Sigmoid colon (tissue), 6 donors: ENCODE measurements at regions not wholly inside any gene's neighbourhood (a gene's known extent, or its start where the extent isn't known, plus 50 kb on each side); places are given as distances from the start of the nearest gene placed in this dataset.

Experiments
- DNase-seq: peaks from one replicate; pipeline ENCODE4 v3.0.0-alpha.2; 2019
- H3K27ac ChIP-seq, 4 donors: fragments of 200-600 bp; sonication (generic); one replicate each; pipeline ENCODE4 v1.5.1; 2016 to 2019; ENCODE audit warnings: mild to moderate bottlenecking in 1 of 4
- H3K27me3 ChIP-seq, 3 donors: fragments of 200-600 bp; sonication (generic); one replicate each; pipeline ENCODE4 v1.5.1; 2019; ENCODE audit warnings: mild to moderate bottlenecking in 1 of 3
- H3K36me3 ChIP-seq, 4 donors: fragments of 200-600 bp; sonication (generic); one replicate each; pipeline ENCODE4 v1.5.1; 2016 to 2019
- H3K4me1 ChIP-seq, 4 donors: fragments of 200-600 bp; sonication (generic); one replicate each; pipeline ENCODE4 v1.5.1; 2017 to 2019
- H3K4me3 ChIP-seq, 4 donors: fragments of 200-600 bp; sonication (generic); one replicate each; pipeline ENCODE4 v1.5.1; 2017 to 2019; ENCODE audit warnings: mild to moderate bottlenecking in 2 of 4, moderate library complexity in 1 of 4
- H3K9me3 ChIP-seq, 4 donors: fragments of 200-600 bp in 3 of 4; sonication (generic) in 3 of 4; one replicate each; pipeline versions ENCODE4 v1.5.1 to v1.6.1; 2013 to 2019
- CTCF ChIP-seq, 4 experiments: fragments of 450-650 bp in 3 of 4; fragments of 200-600 bp in 1 of 4; IDR thresholded peaks; one replicate each; pipeline ENCODE4 v1.5.1; 2016 to 2019; ENCODE audit warnings: antibody characterized with exemption in 4 of 4, mild to moderate bottlenecking in 3 of 4, moderate library complexity in 2 of 4
- EP300 ChIP-seq, 4 donors: sonication (generic); formaldehyde crosslinking; IDR thresholded peaks; one replicate each; pipeline ENCODE4 v1.6.1; 2017; ENCODE audit warnings: antibody characterized with exemption in 4 of 4
- POLR2A ChIP-seq, 2 donors: fragments of 450-650 bp; IDR thresholded peaks; one replicate each; pipeline ENCODE4 v1.6.1; 2016; ENCODE audit warnings: antibody characterized with exemption in 2 of 2, mild to moderate bottlenecking in 2 of 2, moderate library complexity in 2 of 2
- POLR2AphosphoS5 ChIP-seq, 4 donors: sonication (generic); formaldehyde crosslinking; IDR thresholded peaks; one replicate each; pipeline ENCODE4 v1.6.1; 2017; ENCODE audit warnings: antibody characterized with exemption in 4 of 4
- WGBS, 2 donors: extraction: QIAGEN DNeasy Blood & Tissue Kit; methylation state at CpG; one replicate each; pipeline ENCODE4 v1.1.7; 2013; 5-methylcytosine and 5-hydroxymethylcytosine counted together
- intact Hi-C: fragments of 100-400 bp; cut with DNase I; formaldehyde crosslinking; loops from one replicate; pipeline ENCODE4 v1.15.1; 2023
- donor health status: healthy with polysubstance abuse.
- donor health status: healthy.

GRCh38 chr12:77760271-77761025 lies 70.2 kb upstream of the NAV3 start:
- intact Hi-C loops, result no loop called here
- H3K27ac ChIP-seq, result no peak overlapping the region

GRCh38 chr12:77754086-77754485 lies 76.6 kb upstream of the NAV3 start:
- Histone ChIP-seq H3K36me3 (no peaks in the 10 kb centered on the region), H3K27ac (no peak overlapping the region), H3K4me3 (no peak overlapping the region), H3K27me3 (no peaks in the 10 kb centered on the region), H3K9me3 (no peaks in the 10 kb centered on the region), H3K4me1 (no peaks in the 10 kb centered on the region)
- DNase-seq, result no peak
- TF ChIP-seq POLR2AphosphoS5 (IDR thresholded peaks at IDR 0.05), result no peak
- TF ChIP-seq EP300 (IDR thresholded peaks at IDR 0.05), result no peak
- TF ChIP-seq POLR2A (IDR thresholded peaks at IDR 0.05), result no peak
- no peak for TF ChIP-seq CTCF (IDR thresholded peaks at IDR 0.05)
- WGBS, 2 donors, result 60 to 83% methylated on average over 4 of the region's 4 CpGs
- intact Hi-C loops, result no loop called here

More at GRCh38 chr12:77760271-77761025, 70.2 kb upstream of the NAV3 start:
- H3K9me3 ChIP-seq, result no peaks in the 10 kb centered on the region
- H3K4me3 ChIP-seq, result no peak overlapping the region
- no peaks in the 10 kb centered on the region for H3K4me1 ChIP-seq
- no peaks in the 10 kb centered on the region for H3K36me3 ChIP-seq
- H3K27me3 ChIP-seq, result no peaks in the 10 kb centered on the region
- no peak for DNase-seq
- TF ChIP-seq POLR2AphosphoS5 (IDR thresholded peaks at IDR 0.05) (no peak), POLR2A (IDR thresholded peaks at IDR 0.05) (no peak), EP300 (IDR thresholded peaks at IDR 0.05) (no peak), CTCF (IDR thresholded peaks at IDR 0.05) (no peak)
- WGBS, 2 donors, result 61 to 70% methylated on average over 7 of the region's 7 CpGs

GRCh38 chr12:77751939-77752338 lies 78.8 kb upstream of the NAV3 start:
- H3K27ac ChIP-seq, result no peak overlapping the region
- TF ChIP-seq POLR2A (IDR thresholded peaks at IDR 0.05), result no peak
- TF ChIP-seq EP300 (IDR thresholded peaks at IDR 0.05), result no peak
- no peak for TF ChIP-seq POLR2AphosphoS5 (IDR thresholded peaks at IDR 0.05)
- intact Hi-C loops, result no loop called here
- H3K4me1 ChIP-seq, result no peaks in the 10 kb centered on the region
- no peak overlapping the region for H3K4me3 ChIP-seq
- no peak for DNase-seq
- H3K27me3 ChIP-seq, result no peaks in the 10 kb centered on the region
- H3K36me3 ChIP-seq, result no peaks in the 10 kb centered on the region
- WGBS, 2 donors, result 8 to 38% methylated on average over 2 of the region's 2 CpGs
- H3K9me3 ChIP-seq, result no peaks in the 10 kb centered on the region

GRCh38 chr12:77746096-77746495 lies 84.6 kb upstream of the NAV3 start:
- no peaks in the 10 kb centered on the region for H3K27me3 ChIP-seq
- H3K9me3 ChIP-seq, result no peaks in the 10 kb centered on the region
- no peak overlapping the region for H3K27ac ChIP-seq
- no peak for DNase-seq
- TF ChIP-seq EP300 (IDR thresholded peaks at IDR 0.05) (no peak), POLR2A (IDR thresholded peaks at IDR 0.05) (no peak), POLR2AphosphoS5 (IDR thresholded peaks at IDR 0.05) (no peak), CTCF (IDR thresholded peaks at IDR 0.05) (no peak)
- no peaks in the 10 kb centered on the region for H3K36me3 ChIP-seq
- WGBS, 2 donors, result 14 to 45% methylated on average over 3 of the region's 3 CpGs
- H3K4me1 ChIP-seq, result no peaks in the 10 kb centered on the region
- H3K4me3 ChIP-seq, result no peak overlapping the region
- intact Hi-C loops, result no loop called here

GRCh38 chr12:77745624-77746023 lies 85.1 kb upstream of the NAV3 start:
- no peaks in the 10 kb centered on the region for H3K36me3 ChIP-seq
- WGBS, 2 donors, result 25 to 54% methylated on average over 1 of the region's 1 CpG
- no peaks in the 10 kb centered on the region for H3K27me3 ChIP-seq
- DNase-seq, result no peak
- no peak overlapping the region for H3K4me3 ChIP-seq
- TF ChIP-seq EP300 (IDR thresholded peaks at IDR 0.05) (no peak), POLR2AphosphoS5 (IDR thresholded peaks at IDR 0.05) (no peak), CTCF (IDR thresholded peaks at IDR 0.05) (no peak)
- H3K9me3 ChIP-seq, result no peaks in the 10 kb centered on the region
- H3K4me1 ChIP-seq, result no peaks in the 10 kb centered on the region
- H3K27ac ChIP-seq, result no peak overlapping the region
- intact Hi-C loops, result no loop called here
